ENCODE measurements at regions not wholly inside any gene's neighbourhood (a gene's known extent, or its start where the extent isn't known, plus 50 kb on each side); places are given as distances from the start of the nearest gene placed in this dataset.

- H3K4me1 ChIP-seq (ENCODE audit: control insufficient read depth, insufficient read depth, low read length, poor library complexity, severe bottlenecking) = peaks cover 18% of the 10 kb centered on the region
- no peak overlapping the region for H3K27ac ChIP-seq (ENCODE audit: low read depth, low read length, severe bottlenecking)
- no peaks in the 10 kb centered on the region for H3K36me3 ChIP-seq (ENCODE audit: control insufficient read depth, insufficient read depth, low read length)
- no CpG with 5 or more reads among the region's 2 CpGs for WGBS, 2 experiments (ENCODE audit: insufficient coverage in 2 of 2)
- H3K4me3 ChIP-seq (ENCODE audit: extremely low read depth, insufficient read depth, low read length, poor library complexity, severe bottlenecking) = no peak overlapping the region
- no peaks in the 10 kb centered on the region for H3K9me3 ChIP-seq (ENCODE audit: control insufficient read depth, low read length)
Observed at GRCh38 chr10:90421874-90422273, 436.0 kb downstream of the HTR7 start.

GRCh38 chr10:90424730-90425129, 433.1 kb downstream of the HTR7 start:
- H3K27ac ChIP-seq (ENCODE audit: low read depth, low read length, severe bottlenecking) = no peak overlapping the region
- no peaks in the 10 kb centered on the region for H3K9me3 ChIP-seq (ENCODE audit: control insufficient read depth, low read length)
- peaks cover 6% of the 10 kb centered on the region for H3K4me1 ChIP-seq (ENCODE audit: control insufficient read depth, insufficient read depth, low read length, poor library complexity, severe bottlenecking)
- H3K36me3 ChIP-seq (ENCODE audit: control insufficient read depth, insufficient read depth, low read length) = no peaks in the 10 kb centered on the region
- no peak overlapping the region for H3K4me3 ChIP-seq (ENCODE audit: extremely low read depth, insufficient read depth, low read length, poor library complexity, severe bottlenecking)
- no CpG with 5 or more reads among the region's 1 CpG for WGBS, 2 experiments (ENCODE audit: insufficient coverage in 2 of 2)

DNA sequence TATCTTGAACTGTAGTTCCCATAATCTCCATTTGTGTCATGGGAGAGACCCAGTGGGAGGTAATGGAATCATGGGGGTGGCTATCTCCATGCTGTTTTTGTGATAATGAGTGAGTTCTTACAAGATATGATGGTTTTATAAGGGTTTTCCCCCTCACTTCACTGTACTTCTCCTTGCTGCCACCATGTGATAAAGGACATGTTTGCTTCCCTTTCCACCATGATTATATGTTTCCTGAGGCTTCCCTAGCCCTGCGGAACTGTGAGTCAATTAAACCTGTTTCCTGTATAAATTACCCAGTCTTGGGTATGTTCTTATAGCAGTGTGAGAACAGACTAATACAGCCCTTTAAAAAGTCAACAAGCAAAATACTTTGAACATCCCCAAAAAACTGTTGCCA, 427.7 kb downstream of the HTR7 start:
- no peaks in the 10 kb centered on the region for H3K36me3 ChIP-seq (ENCODE audit: control insufficient read depth, insufficient read depth, low read length)
- no peak overlapping the region for H3K27ac ChIP-seq (ENCODE audit: low read depth, low read length, severe bottlenecking)
- WGBS, 2 experiments (ENCODE audit: insufficient coverage in 2 of 2) = no CpG with 5 or more reads among the region's 1 CpG

GRCh38 chr10:90432866-90433265, 425.0 kb downstream of the HTR7 start:
- Histone ChIP-seq H3K27ac (ENCODE audit: low read depth, low read length, severe bottlenecking) (no peak overlapping the region), H3K4me1 (ENCODE audit: control insufficient read depth, insufficient read depth, low read length, poor library complexity, severe bottlenecking) (no peaks in the 10 kb centered on the region), H3K4me3 (ENCODE audit: extremely low read depth, insufficient read depth, low read length, poor library complexity, severe bottlenecking) (no peak overlapping the region), H3K9me3 (ENCODE audit: control insufficient read depth, low read length) (no peaks in the 10 kb centered on the region), H3K36me3 (ENCODE audit: control insufficient read depth, insufficient read depth, low read length) (no peaks in the 10 kb centered on the region)

More for the DNA sequence above, 427.7 kb downstream of the HTR7 start:
- no peak overlapping the region for H3K4me3 ChIP-seq (ENCODE audit: extremely low read depth, insufficient read depth, low read length, poor library complexity, severe bottlenecking)
- no peaks in the 10 kb centered on the region for H3K9me3 ChIP-seq (ENCODE audit: control insufficient read depth, low read length)
- H3K4me1 ChIP-seq (ENCODE audit: control insufficient read depth, insufficient read depth, low read length, poor library complexity, severe bottlenecking) = no peaks in the 10 kb centered on the region

DNA sequence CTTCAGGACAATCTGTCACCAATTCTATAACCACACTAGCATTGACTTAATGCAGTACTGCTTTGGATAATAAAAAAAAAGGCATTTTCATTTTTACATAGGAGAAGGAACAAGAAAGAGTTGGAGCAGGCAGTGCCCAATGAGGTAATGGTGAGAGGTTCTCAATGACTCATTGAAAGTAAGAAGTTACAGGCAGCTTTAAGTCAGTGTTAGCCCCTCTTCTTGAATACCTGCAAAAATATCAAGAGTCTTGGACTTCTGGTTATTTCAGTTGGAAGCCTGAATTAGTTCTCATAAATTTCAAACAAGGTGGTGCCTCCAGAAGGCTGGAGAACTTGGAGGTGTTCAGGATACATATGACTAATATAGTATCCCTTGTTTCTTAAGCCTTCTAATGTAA, 422.5 kb downstream of the HTR7 start:
- Histone ChIP-seq H3K27ac (ENCODE audit: low read depth, low read length, severe bottlenecking) (no peak overlapping the region), H3K36me3 (ENCODE audit: control insufficient read depth, insufficient read depth, low read length) (no peaks in the 10 kb centered on the region), H3K4me1 (ENCODE audit: control insufficient read depth, insufficient read depth, low read length, poor library complexity, severe bottlenecking) (no peaks in the 10 kb centered on the region), H3K4me3 (ENCODE audit: extremely low read depth, insufficient read depth, low read length, poor library complexity, severe bottlenecking) (no peak overlapping the region), H3K9me3 (ENCODE audit: control insufficient read depth, low read length) (no peaks in the 10 kb centered on the region)

DNA sequence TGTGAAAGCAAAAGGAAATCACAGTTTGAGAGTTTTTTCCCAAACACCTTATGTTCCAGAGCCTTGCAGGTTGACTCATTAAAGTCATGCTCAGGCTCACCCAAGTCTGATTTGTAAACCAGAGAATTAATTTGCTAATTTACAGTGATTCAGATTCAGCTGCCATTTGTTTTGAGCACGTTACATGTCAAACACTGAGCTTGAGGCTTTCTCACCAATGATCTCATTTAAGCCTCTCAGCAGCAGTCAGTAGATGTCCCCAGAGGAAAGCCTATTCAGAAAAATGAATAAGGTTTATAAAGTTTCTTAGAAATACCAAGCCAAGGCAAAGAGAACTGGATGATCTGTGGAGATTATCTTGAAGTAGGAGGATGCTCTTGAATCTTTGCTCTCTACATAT, 420.4 kb downstream of the HTR7 start:
- WGBS, 2 experiments (ENCODE audit: insufficient coverage in 2 of 2) = 86 to 100% methylated on average over 1 of the region's 1 CpG
- H3K36me3 ChIP-seq (ENCODE audit: control insufficient read depth, insufficient read depth, low read length) = no peaks in the 10 kb centered on the region
- H3K4me1 ChIP-seq (ENCODE audit: control insufficient read depth, insufficient read depth, low read length, poor library complexity, severe bottlenecking) = no peaks in the 10 kb centered on the region
- H3K4me3 ChIP-seq (ENCODE audit: extremely low read depth, insufficient read depth, low read length, poor library complexity, severe bottlenecking) = no peak overlapping the region
- H3K27ac ChIP-seq (ENCODE audit: low read depth, low read length, severe bottlenecking) = no peak overlapping the region
- H3K9me3 ChIP-seq (ENCODE audit: control insufficient read depth, low read length) = no peaks in the 10 kb centered on the region

GRCh38 chr10:90440870-90441269, 417.0 kb downstream of the HTR7 start:
- H3K4me1 ChIP-seq (ENCODE audit: control insufficient read depth, insufficient read depth, low read length, poor library complexity, severe bottlenecking) = no peaks in the 10 kb centered on the region
- no peaks in the 10 kb centered on the region for H3K9me3 ChIP-seq (ENCODE audit: control insufficient read depth, low read length)
- WGBS, 2 experiments (ENCODE audit: insufficient coverage in 2 of 2) = 100% methylated on average over 2 of the region's 2 CpGs; no CpG with 5 or more reads in 1 of the 2 experiments
- H3K4me3 ChIP-seq (ENCODE audit: extremely low read depth, insufficient read depth, low read length, poor library complexity, severe bottlenecking) = no peak overlapping the region
- H3K36me3 ChIP-seq (ENCODE audit: control insufficient read depth, insufficient read depth, low read length) = no peaks in the 10 kb centered on the region
- H3K27ac ChIP-seq (ENCODE audit: low read depth, low read length, severe bottlenecking) = no peak overlapping the region

GRCh38 chr10:90443342-90443741, 414.5 kb downstream of the HTR7 start:
- Histone ChIP-seq H3K4me3 (ENCODE audit: extremely low read depth, insufficient read depth, low read length, poor library complexity, severe bottlenecking) (no peak overlapping the region), H3K36me3 (ENCODE audit: control insufficient read depth, insufficient read depth, low read length) (no peaks in the 10 kb centered on the region), H3K27ac (ENCODE audit: low read depth, low read length, severe bottlenecking) (no peak overlapping the region), H3K4me1 (ENCODE audit: control insufficient read depth, insufficient read depth, low read length, poor library complexity, severe bottlenecking) (no peaks in the 10 kb centered on the region), H3K9me3 (ENCODE audit: control insufficient read depth, low read length) (no peaks in the 10 kb centered on the region)
- WGBS, 2 experiments (ENCODE audit: insufficient coverage in 2 of 2) = 93 to 100% methylated on average over 1 to 2 of the region's 3 CpGs

DNA sequence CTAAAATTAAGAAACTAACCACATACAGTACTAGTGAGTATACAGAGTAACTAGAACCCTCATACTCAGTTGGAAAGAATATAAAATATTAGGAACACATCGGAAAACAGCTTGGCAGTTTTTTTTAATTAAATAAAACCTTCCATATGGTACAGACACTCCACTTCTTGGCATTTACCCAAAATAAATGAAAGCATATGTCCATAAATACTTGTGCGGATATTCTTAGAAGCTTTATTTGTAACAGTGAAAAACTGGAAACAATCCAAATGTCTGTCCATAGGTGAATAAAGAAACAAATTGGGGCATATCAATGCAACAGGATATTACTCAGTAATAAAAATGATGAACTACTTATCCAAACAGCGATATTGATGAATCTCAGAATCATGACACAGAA, 410.0 kb downstream of the HTR7 start:
- no peak overlapping the region for H3K27ac ChIP-seq (ENCODE audit: low read depth, low read length, severe bottlenecking)
- H3K36me3 ChIP-seq (ENCODE audit: control insufficient read depth, insufficient read depth, low read length) = no peaks in the 10 kb centered on the region
- H3K4me3 ChIP-seq (ENCODE audit: extremely low read depth, insufficient read depth, low read length, poor library complexity, severe bottlenecking) = no peak overlapping the region
- no CpG with 5 or more reads among the region's 3 CpGs for WGBS, 2 experiments (ENCODE audit: insufficient coverage in 2 of 2)
- no peaks in the 10 kb centered on the region for H3K9me3 ChIP-seq (ENCODE audit: control insufficient read depth, low read length)
- no peaks in the 10 kb centered on the region for H3K4me1 ChIP-seq (ENCODE audit: control insufficient read depth, insufficient read depth, low read length, poor library complexity, severe bottlenecking)

DNA sequence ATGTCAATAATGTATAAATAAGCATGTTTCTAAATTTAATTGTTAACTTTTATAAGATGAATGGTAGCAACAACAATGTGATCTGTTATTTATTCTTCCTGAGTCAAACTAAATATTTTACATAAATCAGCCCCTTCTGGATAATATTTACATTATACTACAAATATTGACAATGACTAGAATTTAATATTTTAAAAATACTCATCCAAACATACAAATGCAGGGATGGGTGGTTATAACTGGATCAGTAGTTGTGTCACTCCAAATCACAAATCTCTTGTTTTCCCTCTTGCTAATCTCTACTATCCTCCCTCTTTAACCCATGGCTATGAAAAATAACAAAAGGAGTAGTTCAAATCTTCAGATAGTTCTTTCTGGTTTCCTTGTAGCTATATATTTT, 407.0 kb downstream of the HTR7 start:
- no peak overlapping the region for H3K4me3 ChIP-seq (ENCODE audit: extremely low read depth, insufficient read depth, low read length, poor library complexity, severe bottlenecking)
- no peaks in the 10 kb centered on the region for H3K9me3 ChIP-seq (ENCODE audit: control insufficient read depth, low read length)
- H3K27ac ChIP-seq (ENCODE audit: low read depth, low read length, severe bottlenecking) = no peak overlapping the region
- H3K4me1 ChIP-seq (ENCODE audit: control insufficient read depth, insufficient read depth, low read length, poor library complexity, severe bottlenecking) = no peaks in the 10 kb centered on the region
- no peaks in the 10 kb centered on the region for H3K36me3 ChIP-seq (ENCODE audit: control insufficient read depth, insufficient read depth, low read length)

GRCh38 chr10:90451283-90451682, 406.6 kb downstream of the HTR7 start:
- Histone ChIP-seq H3K36me3 (ENCODE audit: control insufficient read depth, insufficient read depth, low read length) (no peaks in the 10 kb centered on the region), H3K4me3 (ENCODE audit: extremely low read depth, insufficient read depth, low read length, poor library complexity, severe bottlenecking) (no peak overlapping the region), H3K4me1 (ENCODE audit: control insufficient read depth, insufficient read depth, low read length, poor library complexity, severe bottlenecking) (no peaks in the 10 kb centered on the region), H3K9me3 (ENCODE audit: control insufficient read depth, low read length) (no peaks in the 10 kb centered on the region), H3K27ac (ENCODE audit: low read depth, low read length, severe bottlenecking) (peak overlapping the region; percentile 6)
- no CpG with 5 or more reads among the region's 1 CpG for WGBS, 2 experiments (ENCODE audit: insufficient coverage in 2 of 2)

DNA sequence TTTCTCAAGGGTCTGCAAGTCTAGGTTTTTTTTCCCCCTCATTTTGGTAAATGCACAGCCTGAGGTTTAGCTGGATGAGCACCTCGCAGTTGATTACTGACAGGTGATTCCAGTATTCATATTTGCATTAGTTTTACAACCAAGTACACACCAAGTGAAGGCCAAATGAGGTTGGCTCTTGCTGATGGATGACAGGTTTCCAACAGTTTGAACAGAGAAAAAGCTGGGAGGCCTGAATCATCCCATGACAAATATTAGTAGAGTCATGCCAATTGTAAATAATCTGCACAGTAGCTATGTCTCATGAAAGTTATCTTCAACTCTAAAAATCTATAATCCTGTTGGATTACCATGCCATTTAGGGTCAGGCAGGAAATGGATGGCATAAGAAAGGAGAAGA, 399.8 kb downstream of the HTR7 start:
- no peaks in the 10 kb centered on the region for H3K36me3 ChIP-seq (ENCODE audit: control insufficient read depth, insufficient read depth, low read length)
- H3K4me1 ChIP-seq (ENCODE audit: control insufficient read depth, insufficient read depth, low read length, poor library complexity, severe bottlenecking) = no peaks in the 10 kb centered on the region
- H3K9me3 ChIP-seq (ENCODE audit: control insufficient read depth, low read length) = no peaks in the 10 kb centered on the region
- H3K27ac ChIP-seq (ENCODE audit: low read depth, low read length, severe bottlenecking) = no peak overlapping the region
- 80% methylated on average over 1 of the region's 1 CpG; no CpG with 5 or more reads in 1 of the 2 experiments for whole genome bisulfite sequencing, 2 experiments (ENCODE audit: insufficient coverage in 2 of 2)
- no peak overlapping the region for H3K4me3 ChIP-seq (ENCODE audit: extremely low read depth, insufficient read depth, low read length, poor library complexity, severe bottlenecking)

All from mesodermal cell (in vitro differentiated cells).